ENCODE measurements at regions not wholly inside any gene's neighbourhood (a gene's known extent, or its start where the extent isn't known, plus 50 kb on each side); places are given as distances from the start of the nearest gene placed in this dataset.

DNA sequence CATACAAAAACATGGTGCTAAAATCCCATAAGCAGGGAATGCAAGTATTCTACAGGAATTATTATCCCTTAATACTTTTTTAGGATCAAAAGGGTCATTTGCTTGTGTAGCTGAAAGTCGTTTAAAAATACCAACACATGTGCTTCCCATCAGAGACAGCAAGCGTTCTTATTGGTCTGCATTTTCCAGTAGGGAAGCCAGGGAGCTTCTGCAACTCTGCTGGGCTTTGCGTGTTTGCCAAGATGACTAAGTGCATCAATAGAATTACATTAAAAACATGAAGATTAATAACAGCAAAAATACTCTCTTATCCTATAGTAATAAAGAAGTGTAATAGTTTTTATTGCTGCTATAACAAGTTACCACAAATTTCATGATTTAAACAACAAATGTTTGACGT is 111.2 kb downstream of the QDPR start:
- TF ChIP-seq EZH2phosphoT487 (IDR thresholded peaks at IDR 0.05; ENCODE audit: unreplicated experiment) = no peak
- TF ChIP-seq, protein P1, sequence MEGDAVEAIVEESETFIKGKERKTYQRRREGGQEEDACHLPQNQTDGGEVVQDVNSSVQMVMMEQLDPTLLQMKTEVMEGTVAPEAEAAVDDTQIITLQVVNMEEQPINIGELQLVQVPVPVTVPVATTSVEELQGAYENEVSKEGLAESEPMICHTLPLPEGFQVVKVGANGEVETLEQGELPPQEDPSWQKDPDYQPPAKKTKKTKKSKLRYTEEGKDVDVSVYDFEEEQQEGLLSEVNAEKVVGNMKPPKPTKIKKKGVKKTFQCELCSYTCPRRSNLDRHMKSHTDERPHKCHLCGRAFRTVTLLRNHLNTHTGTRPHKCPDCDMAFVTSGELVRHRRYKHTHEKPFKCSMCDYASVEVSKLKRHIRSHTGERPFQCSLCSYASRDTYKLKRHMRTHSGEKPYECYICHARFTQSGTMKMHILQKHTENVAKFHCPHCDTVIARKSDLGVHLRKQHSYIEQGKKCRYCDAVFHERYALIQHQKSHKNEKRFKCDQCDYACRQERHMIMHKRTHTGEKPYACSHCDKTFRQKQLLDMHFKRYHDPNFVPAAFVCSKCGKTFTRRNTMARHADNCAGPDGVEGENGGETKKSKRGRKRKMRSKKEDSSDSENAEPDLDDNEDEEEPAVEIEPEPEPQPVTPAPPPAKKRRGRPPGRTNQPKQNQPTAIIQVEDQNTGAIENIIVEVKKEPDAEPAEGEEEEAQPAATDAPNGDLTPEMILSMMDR (conservative IDR thresholded peaks at IDR 0.05; ENCODE audit: low read depth in 2 of 2) = no peak
- TF ChIP-seq EZH2 (IDR thresholded peaks at IDR 0.05; ENCODE audit: low read depth, unreplicated experiment) = no peak
- TF ChIP-seq, protein P2, sequence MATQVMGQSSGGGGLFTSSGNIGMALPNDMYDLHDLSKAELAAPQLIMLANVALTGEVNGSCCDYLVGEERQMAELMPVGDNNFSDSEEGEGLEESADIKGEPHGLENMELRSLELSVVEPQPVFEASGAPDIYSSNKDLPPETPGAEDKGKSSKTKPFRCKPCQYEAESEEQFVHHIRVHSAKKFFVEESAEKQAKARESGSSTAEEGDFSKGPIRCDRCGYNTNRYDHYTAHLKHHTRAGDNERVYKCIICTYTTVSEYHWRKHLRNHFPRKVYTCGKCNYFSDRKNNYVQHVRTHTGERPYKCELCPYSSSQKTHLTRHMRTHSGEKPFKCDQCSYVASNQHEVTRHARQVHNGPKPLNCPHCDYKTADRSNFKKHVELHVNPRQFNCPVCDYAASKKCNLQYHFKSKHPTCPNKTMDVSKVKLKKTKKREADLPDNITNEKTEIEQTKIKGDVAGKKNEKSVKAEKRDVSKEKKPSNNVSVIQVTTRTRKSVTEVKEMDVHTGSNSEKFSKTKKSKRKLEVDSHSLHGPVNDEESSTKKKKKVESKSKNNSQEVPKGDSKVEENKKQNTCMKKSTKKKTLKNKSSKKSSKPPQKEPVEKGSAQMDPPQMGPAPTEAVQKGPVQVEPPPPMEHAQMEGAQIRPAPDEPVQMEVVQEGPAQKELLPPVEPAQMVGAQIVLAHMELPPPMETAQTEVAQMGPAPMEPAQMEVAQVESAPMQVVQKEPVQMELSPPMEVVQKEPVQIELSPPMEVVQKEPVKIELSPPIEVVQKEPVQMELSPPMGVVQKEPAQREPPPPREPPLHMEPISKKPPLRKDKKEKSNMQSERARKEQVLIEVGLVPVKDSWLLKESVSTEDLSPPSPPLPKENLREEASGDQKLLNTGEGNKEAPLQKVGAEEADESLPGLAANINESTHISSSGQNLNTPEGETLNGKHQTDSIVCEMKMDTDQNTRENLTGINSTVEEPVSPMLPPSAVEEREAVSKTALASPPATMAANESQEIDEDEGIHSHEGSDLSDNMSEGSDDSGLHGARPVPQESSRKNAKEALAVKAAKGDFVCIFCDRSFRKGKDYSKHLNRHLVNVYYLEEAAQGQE (IDR thresholded peaks at IDR 0.05; ENCODE audit: unreplicated experiment) = no peak
- TF ChIP-seq POLR2AphosphoS5 (IDR thresholded peaks at IDR 0.05; ENCODE audit: low read depth) = no peak
- TF ChIP-seq ZNF114 (CRISPR knock-in tag; IDR thresholded peaks at IDR 0.05) = no peak
- TF ChIP-seq NANOG (IDR thresholded peaks at IDR 0.05; ENCODE audit: borderline replicate concordance) = no peak
- no peak for TF ChIP-seq CREB1 (CRISPR knock-in tag; IDR thresholded peaks at IDR 0.05; ENCODE audit: low read depth)
- no peak for TF ChIP-seq JUNB (IDR thresholded peaks at IDR 0.05; ENCODE audit: unreplicated experiment)
- TF ChIP-seq, protein P3, sequence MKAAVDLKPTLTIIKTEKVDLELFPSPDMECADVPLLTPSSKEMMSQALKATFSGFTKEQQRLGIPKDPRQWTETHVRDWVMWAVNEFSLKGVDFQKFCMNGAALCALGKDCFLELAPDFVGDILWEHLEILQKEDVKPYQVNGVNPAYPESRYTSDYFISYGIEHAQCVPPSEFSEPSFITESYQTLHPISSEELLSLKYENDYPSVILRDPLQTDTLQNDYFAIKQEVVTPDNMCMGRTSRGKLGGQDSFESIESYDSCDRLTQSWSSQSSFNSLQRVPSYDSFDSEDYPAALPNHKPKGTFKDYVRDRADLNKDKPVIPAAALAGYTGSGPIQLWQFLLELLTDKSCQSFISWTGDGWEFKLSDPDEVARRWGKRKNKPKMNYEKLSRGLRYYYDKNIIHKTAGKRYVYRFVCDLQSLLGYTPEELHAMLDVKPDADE (IDR thresholded peaks at IDR 0.05) = no peak
- TF ChIP-seq ZNF331 (CRISPR knock-in tag; IDR thresholded peaks at IDR 0.05; ENCODE audit: low read depth) = no peak

Data from GM23338 (cell line).